HepG2 (cell line): ENCODE measurements at regions not wholly inside any gene's neighbourhood (a gene's known extent, or its start where the extent isn't known, plus 50 kb on each side); places are given as distances from the start of the nearest gene placed in this dataset.

Source experiments
- ATAC-seq: fragments of 200-7000 bp; cut with Tn5 transposase; 3 replicates; pipeline ENCODE4 v1.9.1; 2020; ENCODE audit warnings: mild to moderate bottlenecking, moderate library complexity
- BruUV-seq: library from RNA; stranded (reverse); fragments of 400-500 nt; replicated peaks from 2 replicates; lab custom pipeline; 2021; lab: Mats Ljungman, UMichigan
- CTCF ChIA-PET: fragments of 300-600 bp; formaldehyde crosslinking; extraction: SDS; loops from one replicate; lab custom pipeline; 2021; ENCODE audit warnings: low total read pairs, inconsistent platforms, low intra/inter-chr PET ratio; lab: Yijun Ruan, JAX
- POLR2A ChIA-PET: fragments of 350-600 bp; sonication (Branson Sonifier 250); formaldehyde crosslinking; loops from one replicate; lab custom pipeline; 2020; ENCODE audit warnings: antibody characterized with exemption, inconsistent platforms; lab: Yijun Ruan, JAX
- DNase-seq: peaks from one replicate; pipeline ENCODE4 v3.0.0-alpha.2; 2015; ENCODE audit warnings: low spot score
- FAIRE-seq: peaks from 3 replicates; lab custom pipeline; 2011; peaks lifted over from hg19 to GRCh38; lab: Jason Lieb, UNC
- H2AFZ ChIP-seq: one replicate; pipeline ENCODE4 v1.6.1; 2011; ENCODE audit warnings: low read length, inconsistent platforms
- H3K27ac ChIP-seq: fragments of 300-600 bp; 3 replicates; pipeline ENCODE4 v1.8.0; 2011; ENCODE audit warnings: mixed run types, mild to moderate bottlenecking, mixed read lengths, low read length, inconsistent platforms; ENCODE audit not compliant: insufficient read depth; ENCODE audit errors: extremely low read length
- H3K27me3 ChIP-seq, 2 experiments: fragments of 200-600 bp in 1 of 2; 2 replicates in 1 of 2; 3 replicates in 1 of 2; pipeline versions ENCODE4 v1.6.0 to v1.8.0; 2011; ENCODE audit warnings: low read length in 2 of 2, mild to moderate bottlenecking in 2 of 2, moderate library complexity in 2 of 2, inconsistent platforms in 1 of 2; ENCODE audit not compliant: insufficient read depth in 2 of 2, control insufficient read depth in 1 of 2
- H3K36me3 ChIP-seq, 2 experiments: fragments of 200-600 bp in 1 of 2; replicated peaks in 1 of 2; 2 replicates in 1 of 2; 3 replicates in 1 of 2; pipeline versions ENCODE4 v1.5.1 to v1.8.0; 2011; ENCODE audit warnings: low read length in 2 of 2, inconsistent platforms in 1 of 2; ENCODE audit not compliant: insufficient read depth in 2 of 2, control insufficient read depth in 1 of 2
- H3K4me1 ChIP-seq: 2 replicates; pipeline ENCODE4 v1.5.1; 2012; ENCODE audit warnings: low read length, inconsistent platforms; ENCODE audit not compliant: insufficient read depth
- H3K4me2 ChIP-seq: 2 replicates; pipeline ENCODE4 v1.6.0; 2011; ENCODE audit warnings: low read depth, low read length, inconsistent platforms
- H3K4me3 ChIP-seq, 3 experiments: fragments of 200-600 bp in 1 of 3; sonication (generic), shearing (Covaris generic) in 1 of 3; replicated peaks in 1 of 3; 2 replicates each; pipeline ENCODE4 v1.5.1; 2011 to 2016; ENCODE audit warnings: low read length in 3 of 3, inconsistent platforms in 2 of 3, low read depth in 2 of 3, mild to moderate bottlenecking in 2 of 3, control low read depth in 1 of 3, mixed read lengths in 1 of 3; ENCODE audit not compliant: insufficient read depth in 1 of 3
- H3K79me2 ChIP-seq: one replicate; pipeline ENCODE4 v1.6.1; 2011; ENCODE audit warnings: low read length, inconsistent platforms; ENCODE audit not compliant: insufficient read depth
- H3K9ac ChIP-seq: 2 replicates; pipeline ENCODE4 v1.6.0; 2011; ENCODE audit warnings: mild to moderate bottlenecking, low read depth, low read length, inconsistent platforms; ENCODE audit not compliant: insufficient read depth
- H3K9me3 ChIP-seq: 2 replicates; pipeline ENCODE4 v1.5.1; 2012; ENCODE audit warnings: mild to moderate bottlenecking, low read length
- H4K20me1 ChIP-seq: 2 replicates; pipeline ENCODE4 v1.6.0; 2011; ENCODE audit warnings: inconsistent platforms, mild to moderate bottlenecking, low read length, moderate library complexity; ENCODE audit not compliant: insufficient read depth
- ATM ChIP-seq: fragments of 450-650 bp; IDR thresholded peaks from 2 replicates; pipeline ENCODE4 v1.7.1; 2017; ENCODE audit warnings: mild to moderate bottlenecking, borderline replicate concordance
- CBFB ChIP-seq: sonication (generic); formaldehyde crosslinking; IDR thresholded peaks from 2 replicates; pipeline ENCODE4 v1.4.0; 2020; ENCODE audit warnings: missing genetic modification reagents
- MIXL1 ChIP-seq: IDR thresholded peaks from 2 replicates; pipeline ENCODE4 v1.6.1; 2016
- SYNCRIP ChIP-seq: fragments of 200-400 bp; formaldehyde crosslinking; IDR thresholded peaks from 2 replicates; pipeline ENCODE4 v1.6.1; 2018; ENCODE audit warnings: mild to moderate bottlenecking, low read depth, low read length; ENCODE audit not compliant: insufficient read depth
- UBTF ChIP-seq: sonication (generic); formaldehyde crosslinking; IDR thresholded peaks from 2 replicates; pipeline ENCODE4 v1.4.0; 2020; ENCODE audit warnings: mild to moderate bottlenecking, missing genetic modification reagents
- YY1 ChIP-seq: IDR thresholded peaks from 2 replicates; pipeline ENCODE4 v1.6.1; 2011; ENCODE audit warnings: low read length, low read depth, moderate library complexity, mild to moderate bottlenecking; ENCODE audit not compliant: insufficient read depth, insufficient replicate concordance
- ZMAT5 ChIP-seq: sonication (generic); formaldehyde crosslinking; IDR thresholded peaks from 2 replicates; pipeline ENCODE4 v1.5.0; 2020; ENCODE audit warnings: mild to moderate bottlenecking, low read depth, missing genetic modification reagents, borderline replicate concordance
- ZNF382 ChIP-seq: sonication (generic); formaldehyde crosslinking; IDR thresholded peaks from 2 replicates; pipeline ENCODE4 v1.5.0; 2020; ENCODE audit warnings: missing genetic modification reagents, mild to moderate bottlenecking, borderline replicate concordance
- ZNF564 ChIP-seq: sonication (generic); formaldehyde crosslinking; IDR thresholded peaks from 2 replicates; pipeline ENCODE4 v1.8.1; 2023; ENCODE audit warnings: mild to moderate bottlenecking, missing genetic modification reagents
- ZNF773 ChIP-seq: sonication (generic); formaldehyde crosslinking; IDR thresholded peaks from 2 replicates; pipeline ENCODE4 v1.4.0; 2020; ENCODE audit warnings: missing genetic modification reagents, borderline replicate concordance
- WGBS: methylation state at CpG from one replicate; pipeline ENCODE4 v1.1.6; 2017; ENCODE audit warnings: low lambda C conversion rate; 5-methylcytosine and 5-hydroxymethylcytosine counted together
- in situ Hi-C: cut with HindIII; loops from 2 replicates; pipeline ENCODE4 v1.10.0; 2017; ENCODE audit warnings: low pct_unique_long_range_greater_than_20kb; ENCODE audit not compliant: extremely low pct_ligation_motif_present
- intact Hi-C: fragments of 100-400 bp; cut with micrococcal nuclease; formaldehyde crosslinking; loops from one replicate; pipeline ENCODE4 v1.10.0; 2022; ENCODE audit not compliant: unreplicated experiment

GRCh38 chr18:10012526-10012925 lies 98.7 kb downstream of the VAPA start:
- CTCF ChIA-PET: no interaction called here
- Histone ChIP-seq H3K27me3 (peaks cover 0 to 14% of the 10 kb centered on the region in 2 experiments; a peak in 1 of 5 replicates), H3K9ac (no peak overlapping the region), H3K4me1 (no peaks in the 10 kb centered on the region), H3K9me3 (no peaks in the 10 kb centered on the region), H3K27ac (no peak overlapping the region), H3K36me3 (no peaks in the 10 kb centered on the region), H3K79me2 (no peaks in the 10 kb centered on the region), H3K4me3 (no peak overlapping the region), H4K20me1 (no peaks in the 10 kb centered on the region), H3K4me2 (no peak overlapping the region), H2AFZ (no peak overlapping the region)
- intact Hi-C loops (no loop called here), in situ Hi-C loops (no loop called here)
- 42% methylated on average over 4 of the region's 4 CpGs for WGBS
- no peak for ATAC-seq
- FAIRE-seq: no peak
- POLR2A ChIA-PET: no interaction called here
- DNase-seq: no peak
- BruUV-seq: no TSS peak
- no peak for TF ChIP-seq MIXL1 (CRISPR knock-in tag)
- TF ChIP-seq ZNF564 (CRISPR knock-in tag): no peak
- TF ChIP-seq UBTF (CRISPR knock-in tag): no peak
- no peak for TF ChIP-seq YY1
- TF ChIP-seq ZNF773 (CRISPR knock-in tag): no peak
- no peak for TF ChIP-seq ATM
- TF ChIP-seq SYNCRIP: no peak
- no peak for TF ChIP-seq ZMAT5
- no peak for TF ChIP-seq ZNF382 (CRISPR knock-in tag)
- no peak for TF ChIP-seq CBFB
